Stimulated activated CD8-positive, alpha-beta memory T cell treated with anti-CD3 and anti-CD28 coated beads, Interleukin-7, amount 100 ng/mL, for 1 hour (primary cell): ENCODE measurements at regions not wholly inside any gene's neighbourhood (a gene's known extent, or its start where the extent isn't known, plus 50 kb on each side); places are given as distances from the start of the nearest gene placed in this dataset.

Source experiments
- DNase-seq, 2 donors: peaks; one replicate each; pipeline ENCODE4 v3.0.0-alpha.2; 2020; ENCODE audit warnings: low read depth in 2 of 2

DNA sequence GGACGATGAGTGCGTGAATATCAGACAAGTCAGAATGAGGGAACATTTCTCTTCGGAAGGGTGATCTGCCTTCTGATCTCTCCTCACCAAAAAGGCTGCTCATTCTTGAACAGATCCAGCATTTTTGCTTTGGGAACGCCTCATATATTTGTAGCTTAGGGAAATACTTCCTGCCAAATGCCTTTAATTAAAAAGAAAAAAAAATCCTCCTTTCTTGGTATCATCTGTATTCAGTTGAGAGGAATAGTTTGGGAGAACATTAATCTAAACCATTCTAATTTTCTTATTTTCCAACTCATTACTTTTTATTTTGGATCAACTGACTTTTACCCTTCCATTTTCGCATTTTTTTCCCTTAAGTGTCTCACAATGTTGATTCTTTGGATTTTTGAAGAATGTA is 163.4 kb downstream of the SNX18 start:
- no peak for DNase-seq

DNA sequence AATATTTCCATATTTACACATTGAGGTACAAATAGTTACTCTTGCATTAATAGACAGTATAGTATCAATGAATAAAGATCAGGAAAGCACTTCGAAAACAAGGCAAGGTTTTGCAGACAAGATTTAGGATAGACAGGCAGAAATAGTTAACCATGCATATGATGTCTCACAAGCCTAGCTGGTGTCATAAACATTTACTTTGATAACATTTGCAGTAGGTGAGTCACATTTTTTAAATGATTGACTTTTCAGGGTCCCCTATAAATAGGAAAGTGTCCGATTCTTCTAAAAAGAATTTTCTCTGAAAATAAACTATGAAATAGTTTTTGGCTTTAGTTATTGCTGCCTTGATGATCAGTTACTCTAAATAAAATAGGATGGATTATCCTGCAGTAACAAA is 162.1 kb downstream of the SNX18 start:
- DNase-seq = no peak

DNA sequence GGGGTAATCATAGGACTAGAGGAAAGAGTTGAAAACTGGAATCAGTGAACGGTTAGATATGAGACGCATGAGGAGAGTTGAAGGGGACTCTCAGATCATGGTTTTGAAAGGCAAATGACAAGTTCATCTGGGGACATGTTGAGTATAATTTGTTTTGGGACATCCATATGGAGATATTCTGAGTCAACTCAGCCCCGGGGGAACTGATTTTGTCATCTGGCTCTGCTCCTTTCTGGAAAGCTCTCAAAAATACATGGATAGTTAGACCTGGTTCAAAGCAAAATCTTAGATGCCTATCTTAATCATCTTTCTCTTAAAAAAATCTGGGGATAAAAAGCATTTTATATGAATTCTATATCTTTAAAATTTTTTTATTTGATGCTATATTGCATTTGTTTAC is 161.2 kb downstream of the SNX18 start:
- DNase-seq = no peak

DNA sequence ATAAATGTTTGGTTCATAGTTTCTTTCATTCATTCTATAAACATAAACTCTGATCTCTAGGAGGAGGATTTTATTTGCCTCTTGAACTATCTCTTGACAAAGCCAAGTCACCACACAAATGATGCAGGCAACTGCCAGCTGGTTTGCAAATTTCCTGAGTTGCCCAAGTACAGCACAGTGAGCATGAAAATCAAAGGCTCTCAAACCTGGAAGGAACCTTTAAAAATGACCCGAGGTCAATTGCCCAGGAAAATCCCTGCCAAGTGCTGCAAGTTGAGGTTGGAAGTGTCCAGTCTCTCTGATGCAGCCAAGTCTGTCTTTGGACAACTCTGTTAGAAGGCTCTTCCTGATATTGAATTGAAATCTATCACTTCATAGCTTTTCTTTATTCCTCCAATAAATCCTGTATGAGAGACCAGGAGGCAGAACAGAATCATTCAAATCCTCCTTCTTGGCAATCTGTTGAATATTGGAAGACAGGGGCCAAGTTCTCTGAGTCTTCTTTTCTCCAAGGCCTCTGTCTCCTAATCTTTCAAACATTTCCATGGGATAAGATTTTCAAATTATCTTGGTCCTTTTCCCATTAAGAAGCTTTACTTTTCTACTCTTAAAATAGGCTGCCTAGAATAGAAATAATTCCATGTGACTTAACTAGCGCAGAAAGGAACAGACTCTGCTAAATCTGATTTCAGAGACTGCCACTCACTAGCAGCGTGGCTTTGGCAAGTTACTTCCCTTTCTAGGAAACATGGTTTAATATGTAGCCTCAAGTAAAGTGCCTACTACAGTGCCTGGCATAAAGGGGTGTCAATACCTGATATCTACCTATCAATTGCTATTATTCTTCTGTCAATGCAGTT is 159.2 kb downstream of the SNX18 start:
- DNase-seq = no peak

DNA sequence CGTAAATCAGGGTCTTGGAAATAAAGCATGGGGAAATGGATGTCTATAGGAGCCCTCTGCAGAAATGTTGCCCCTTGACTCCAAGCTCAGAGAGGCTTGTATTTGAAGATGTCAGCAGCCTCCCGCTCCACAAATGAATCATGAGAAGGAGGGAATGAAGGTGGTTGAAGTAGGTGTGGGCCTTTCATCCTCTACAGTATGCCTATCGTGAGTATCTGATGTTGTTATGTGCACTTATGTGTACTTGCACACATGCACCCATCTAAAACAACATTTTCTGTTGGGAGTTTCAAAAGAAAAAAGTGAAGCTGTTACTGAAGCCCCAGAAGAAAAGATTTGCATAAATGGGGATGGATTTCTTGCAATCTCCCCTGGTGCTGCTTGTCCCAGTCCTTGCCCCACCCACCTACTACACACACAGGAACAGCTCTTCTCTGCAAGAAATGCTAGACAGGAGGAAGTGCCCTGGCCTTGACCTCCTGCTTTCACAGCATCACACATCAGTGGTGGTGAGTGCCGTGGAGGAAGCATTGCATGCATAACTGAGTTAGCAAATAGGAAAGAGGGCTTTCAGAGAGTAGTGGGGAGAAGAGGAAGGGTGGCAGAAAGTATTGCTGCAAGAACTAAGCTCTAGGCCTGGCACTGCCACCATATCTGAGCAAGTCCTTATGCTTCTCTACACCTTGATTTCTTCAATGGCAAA is 156.1 kb downstream of the SNX18 start:
- peak; percentile 2 to 14 for DNase-seq

DNA sequence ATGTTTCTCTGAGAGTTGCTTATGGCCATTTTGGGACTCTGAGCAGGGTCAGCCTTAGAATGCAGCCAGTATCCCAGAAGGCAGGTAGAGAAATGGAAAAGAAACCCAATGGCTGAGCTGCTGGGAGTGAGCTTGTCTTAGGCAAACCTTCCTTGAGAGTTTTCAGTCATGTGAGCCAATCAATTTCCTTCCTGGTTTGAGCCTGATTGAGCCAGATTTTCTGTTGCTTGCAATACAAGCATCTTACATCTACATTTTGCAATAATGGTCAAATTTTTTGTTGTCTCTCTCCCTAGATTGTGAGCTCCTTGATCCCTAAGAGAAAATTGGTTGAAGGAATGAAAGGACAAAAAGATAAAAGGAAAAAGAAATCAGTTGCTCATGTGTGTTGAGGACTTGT is 155.3 kb downstream of the SNX18 start:
- DNase-seq = no peak

DNA sequence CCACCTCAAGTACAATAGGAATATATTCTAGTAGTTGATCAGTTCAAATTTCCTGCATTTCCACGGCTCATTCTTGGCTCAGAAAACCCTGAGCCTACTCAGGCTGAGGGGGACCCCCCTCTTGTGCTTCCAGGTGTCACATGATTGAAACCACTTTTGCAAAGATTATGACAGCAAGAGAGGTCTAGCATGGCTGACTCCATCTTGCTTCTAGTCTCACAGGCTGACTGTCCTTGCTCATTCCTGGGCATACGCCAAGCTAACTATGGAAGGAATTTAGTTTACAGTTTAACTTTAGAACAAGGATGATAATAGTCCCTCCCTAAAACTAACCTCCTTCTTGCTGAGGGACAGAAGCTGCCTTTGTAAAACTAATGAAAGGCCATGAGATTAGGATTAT is 154.1 kb downstream of the SNX18 start:
- no peak for DNase-seq

DNA sequence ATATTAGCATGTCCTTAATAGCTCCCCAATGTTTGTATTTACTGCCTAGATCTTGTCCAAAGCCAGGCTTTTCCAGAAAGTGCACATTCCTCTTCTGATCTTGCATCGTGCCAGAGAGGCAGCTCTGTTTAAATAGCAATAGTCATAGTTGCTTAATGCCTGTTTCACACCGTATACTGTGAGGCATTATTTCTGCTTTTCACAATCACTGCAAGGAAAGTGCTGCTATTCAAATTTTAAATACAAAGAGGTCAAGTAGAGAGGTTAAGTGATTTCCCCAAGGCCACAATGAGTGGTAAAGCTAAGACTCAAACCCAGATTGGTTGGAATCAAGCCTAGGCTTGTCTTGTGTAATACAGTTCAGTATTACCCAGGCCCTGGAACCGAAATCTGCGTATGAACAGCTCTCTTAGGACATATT is 153.6 kb downstream of the SNX18 start:
- no peak for DNase-seq

DNA sequence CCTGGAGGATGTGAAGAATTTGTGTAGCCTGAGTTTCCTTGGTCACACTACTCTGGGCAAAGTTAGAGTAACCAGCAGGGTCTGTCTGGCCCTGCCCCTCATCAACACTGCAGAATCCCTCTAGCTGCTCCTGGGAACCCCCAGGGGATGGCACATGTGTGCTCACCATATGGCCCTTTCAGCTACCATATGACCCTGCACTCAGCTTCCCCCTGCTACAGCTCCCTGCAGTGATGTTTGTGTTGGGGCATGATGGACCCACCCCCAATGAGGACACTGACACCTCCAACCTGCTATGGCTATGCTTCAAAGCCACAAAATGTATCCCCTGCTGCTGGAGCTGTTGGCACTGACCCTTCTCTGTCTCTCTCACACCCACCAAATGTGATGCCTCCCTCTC is 152.7 kb downstream of the SNX18 start:
- DNase-seq = no peak

DNA sequence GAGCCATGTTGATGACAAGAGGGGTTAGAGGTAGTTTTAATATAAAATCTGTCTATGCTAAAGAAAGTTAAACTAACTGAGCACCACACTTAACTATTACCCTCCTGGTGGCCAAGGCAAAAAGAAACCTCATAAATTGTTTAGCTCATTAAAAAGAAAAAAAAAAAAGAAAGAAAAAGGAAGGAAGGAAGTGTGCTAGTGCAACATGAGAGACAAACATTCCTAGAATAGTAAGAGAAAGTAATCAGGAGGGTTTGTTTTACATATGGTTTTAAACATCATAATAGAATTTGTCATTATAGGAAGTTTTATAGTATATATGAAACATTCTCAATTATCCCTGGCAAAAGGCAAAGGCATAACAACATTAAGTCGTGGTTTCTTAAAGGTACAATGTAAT is 152.3 kb downstream of the SNX18 start:
- DNase-seq = no peak

DNA sequence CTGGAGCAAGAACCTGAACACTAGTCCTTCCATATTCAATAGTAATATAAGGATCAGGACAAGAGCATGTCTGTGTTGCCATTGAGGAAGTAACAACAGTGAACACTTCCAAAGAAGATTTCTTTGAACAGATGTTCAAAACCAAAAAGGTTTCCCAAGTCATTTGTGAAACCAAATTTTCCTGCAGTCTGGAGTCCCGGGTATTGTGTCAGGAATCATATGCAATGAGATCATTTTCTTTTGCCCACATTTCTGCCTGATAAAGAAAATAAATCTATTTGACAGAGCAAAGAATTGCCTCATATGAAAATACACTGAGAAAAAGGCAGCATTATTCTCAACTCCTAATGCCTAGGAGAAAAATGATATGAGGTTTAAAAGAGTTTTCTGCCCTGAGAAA is 151.7 kb downstream of the SNX18 start:
- no peak for DNase-seq

DNA sequence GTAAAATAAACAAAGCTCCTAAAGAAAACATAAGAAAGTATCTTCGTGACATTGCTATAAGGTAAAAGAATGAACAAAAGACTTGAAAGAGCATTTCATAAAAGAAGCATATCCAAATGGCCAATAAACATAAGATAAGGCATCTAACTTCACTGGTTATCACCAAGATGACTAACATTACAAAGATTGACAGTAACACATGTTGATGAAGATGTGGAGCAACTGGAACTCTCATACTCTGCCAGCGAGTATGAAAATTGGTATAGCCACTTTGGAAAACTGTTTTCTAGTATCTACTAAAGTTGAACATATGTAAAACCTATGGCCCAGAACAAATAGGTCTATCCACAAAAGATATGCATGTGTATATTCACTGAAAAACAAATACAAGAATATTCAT is 150.5 kb downstream of the SNX18 start:
- DNase-seq = no peak

DNA sequence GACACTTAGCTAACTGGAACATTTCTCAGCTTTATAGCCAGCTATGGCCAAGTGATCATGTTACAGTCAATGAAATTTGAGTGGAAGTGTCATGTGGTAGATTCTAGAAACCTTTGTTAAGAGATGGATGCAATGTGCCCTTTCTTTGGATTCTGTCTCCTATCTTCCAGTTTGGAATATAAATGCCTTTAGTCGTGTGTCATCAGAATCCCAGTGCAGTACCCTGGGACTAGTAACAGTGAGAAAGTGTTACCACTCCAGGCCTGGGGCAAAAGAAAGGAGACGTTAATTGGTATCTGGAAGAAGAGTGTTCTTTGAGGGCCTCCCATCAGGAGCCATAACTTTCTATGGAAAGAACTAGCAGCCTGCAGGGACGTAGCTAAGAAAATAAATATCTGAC is 149.6 kb downstream of the SNX18 start:
- DNase-seq = no peak

DNA sequence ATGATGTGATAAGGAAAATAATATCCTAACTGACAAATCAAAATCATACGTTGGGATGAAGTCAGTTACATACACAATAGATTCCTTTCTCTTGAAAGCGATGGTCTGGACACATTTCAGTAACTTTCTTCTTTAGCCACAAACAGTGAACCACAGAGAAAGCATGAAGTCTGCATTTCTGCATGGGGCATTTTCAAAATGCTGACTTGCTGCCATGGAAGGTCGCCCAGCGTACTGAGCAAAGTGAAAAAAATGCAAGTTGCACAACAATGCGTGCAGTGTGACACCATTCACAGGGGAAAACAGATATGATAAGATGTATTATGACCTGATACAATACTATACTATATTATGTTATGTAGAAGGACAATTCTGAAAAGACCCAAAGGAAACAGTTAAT is 146.3 kb downstream of the SNX18 start:
- no peak for DNase-seq

DNA sequence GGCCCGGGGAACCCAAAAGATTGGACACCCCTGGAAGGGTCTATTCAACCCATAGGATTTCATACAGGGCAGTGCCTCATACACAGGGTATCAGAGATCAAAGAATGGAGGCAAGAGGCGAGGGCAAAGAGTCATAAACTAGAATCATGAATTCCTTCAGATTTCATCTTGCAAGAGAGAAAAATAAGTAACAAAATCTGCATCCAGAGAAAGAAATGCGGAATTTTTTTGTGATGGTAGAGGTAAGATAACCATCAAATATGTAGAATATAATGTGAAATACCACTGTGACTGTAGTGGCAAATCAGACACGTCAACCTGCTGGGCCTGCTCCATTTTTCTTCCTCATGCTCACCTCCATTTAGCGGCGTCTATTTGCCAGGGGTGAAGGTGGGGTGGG is 143.6 kb downstream of the SNX18 start:
- no peak for DNase-seq

DNA sequence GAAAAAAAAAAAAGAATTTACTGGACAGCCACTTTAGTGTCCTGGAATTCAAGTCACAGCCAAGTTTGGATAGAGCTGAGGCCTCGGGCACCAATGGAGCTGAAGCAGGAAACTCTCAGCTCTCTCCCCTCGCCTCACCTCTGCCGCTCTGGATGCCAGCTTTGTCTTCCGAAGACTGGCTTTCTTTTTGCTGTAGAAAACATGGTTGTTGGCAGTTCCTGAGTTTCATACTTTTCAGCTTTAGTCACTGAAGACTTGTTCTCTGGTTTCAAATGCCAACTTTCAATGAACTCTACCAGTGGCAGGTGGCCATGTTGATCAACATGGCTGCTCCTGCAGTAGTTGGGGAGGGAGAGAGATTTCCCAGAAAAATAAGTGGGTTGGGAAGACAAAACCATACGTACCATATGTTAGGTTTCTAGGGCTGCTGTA is 142.2 kb downstream of the SNX18 start:
- DNase-seq = no peak

DNA sequence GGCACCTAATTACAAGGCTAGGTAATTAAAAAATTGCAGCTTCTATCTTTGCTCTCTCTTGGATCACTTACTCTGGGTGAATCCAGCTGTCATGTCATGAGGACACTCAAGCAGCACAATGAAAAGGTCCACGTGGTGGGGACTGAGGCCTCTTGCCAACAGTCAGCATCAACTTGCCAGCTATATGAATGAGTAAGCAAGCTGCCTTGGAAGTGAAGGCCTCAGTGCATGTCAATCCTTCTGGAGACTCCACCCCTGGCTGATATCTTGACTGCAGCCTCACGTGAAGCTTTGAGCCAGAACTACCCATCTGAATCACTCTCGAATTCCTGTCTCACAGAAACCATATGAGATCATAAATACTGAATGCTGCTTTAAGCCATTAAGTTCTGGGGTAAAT is 140.5 kb downstream of the SNX18 start:
- no peak for DNase-seq

DNA sequence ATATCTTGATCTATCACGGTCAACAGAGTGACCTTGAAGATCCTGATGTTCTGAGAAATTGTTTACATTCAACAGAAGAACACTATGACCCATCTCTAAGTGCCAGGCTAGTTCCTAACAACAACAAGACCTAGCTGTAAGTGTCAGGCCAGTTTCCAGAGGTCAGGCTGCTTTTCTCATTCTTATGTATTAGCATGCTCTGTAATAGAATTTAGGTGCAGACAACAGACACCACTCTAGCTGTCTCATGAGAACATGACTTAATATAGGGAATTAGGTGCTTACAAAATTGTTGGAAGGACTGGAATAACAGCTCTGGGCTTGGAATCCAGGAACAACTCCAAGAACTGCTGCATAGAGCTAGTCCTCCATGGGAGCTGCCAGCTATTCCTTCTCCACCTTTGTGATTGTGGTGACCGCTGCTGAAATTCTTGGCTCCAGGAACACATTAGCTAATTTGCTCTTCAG is 138.7 kb downstream of the SNX18 start:
- DNase-seq = no peak

DNA sequence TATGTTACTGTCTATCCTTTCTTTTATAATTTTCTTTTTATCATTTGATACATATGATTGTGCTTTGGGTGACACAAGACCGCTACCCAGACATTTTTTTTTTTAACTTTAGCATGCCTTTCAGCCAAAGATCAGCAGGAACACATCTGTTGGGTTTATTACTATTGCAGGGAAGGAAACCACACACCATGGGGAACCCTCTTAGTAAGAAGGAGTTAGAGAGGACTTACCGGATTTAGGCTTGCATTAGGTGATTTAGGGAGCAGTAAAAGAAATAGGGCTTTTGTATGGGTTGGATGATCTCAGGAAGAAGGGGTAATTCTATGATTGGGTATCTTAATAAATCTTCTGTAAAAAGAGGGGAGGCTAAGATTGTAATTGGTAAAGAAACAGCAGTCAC is 138.2 kb downstream of the SNX18 start:
- no peak for DNase-seq

DNA sequence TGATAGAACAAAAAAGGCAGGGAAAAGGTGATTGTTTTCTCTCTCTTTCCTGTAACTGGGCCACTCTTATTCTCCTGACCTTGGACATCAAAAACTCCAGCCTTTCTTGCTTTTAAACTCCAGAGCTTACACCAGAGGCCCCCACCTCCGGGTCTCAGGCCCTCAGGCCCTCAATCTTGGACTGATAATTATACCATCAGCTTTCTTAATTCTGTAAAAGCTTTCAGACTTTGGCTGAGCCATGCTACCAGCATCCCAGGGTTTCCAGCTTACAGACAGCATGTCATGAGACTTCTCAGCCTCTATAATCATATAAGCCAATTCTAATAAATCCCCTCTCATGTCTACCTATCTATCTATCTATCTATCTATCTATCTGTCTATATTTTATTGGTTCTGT is 137.7 kb downstream of the SNX18 start:
- DNase-seq = no peak

DNA sequence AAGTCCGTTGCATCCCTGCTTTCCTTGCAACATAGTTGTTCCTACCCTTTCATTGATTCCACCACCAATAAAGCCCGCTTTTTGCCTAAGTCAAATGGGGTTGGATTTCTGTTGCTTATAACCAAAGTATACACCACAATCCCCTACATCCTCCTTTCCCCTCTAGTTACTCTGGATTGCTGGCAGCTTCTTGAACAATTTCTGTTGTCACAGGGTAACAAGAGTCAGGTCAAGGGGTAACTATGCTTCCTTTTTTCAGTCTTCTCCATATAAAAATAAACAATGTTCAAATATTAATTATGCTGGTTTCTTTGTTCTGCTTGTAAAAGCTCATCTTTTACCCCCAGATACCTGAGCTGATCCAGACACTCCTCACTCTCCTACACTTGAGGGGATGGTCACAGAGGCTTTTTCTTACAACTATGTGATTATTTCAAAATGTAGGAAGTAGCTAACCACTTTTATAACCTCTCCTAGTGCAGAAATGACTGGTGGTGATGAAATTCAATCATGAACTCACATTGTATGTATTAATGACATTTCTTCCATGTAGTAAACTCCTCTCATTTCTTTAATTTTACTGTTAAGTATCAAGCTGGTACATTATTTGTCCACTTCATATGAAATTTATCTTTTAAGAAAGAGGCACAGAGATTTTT is 136.5 kb downstream of the SNX18 start:
- DNase-seq = no peak

DNA sequence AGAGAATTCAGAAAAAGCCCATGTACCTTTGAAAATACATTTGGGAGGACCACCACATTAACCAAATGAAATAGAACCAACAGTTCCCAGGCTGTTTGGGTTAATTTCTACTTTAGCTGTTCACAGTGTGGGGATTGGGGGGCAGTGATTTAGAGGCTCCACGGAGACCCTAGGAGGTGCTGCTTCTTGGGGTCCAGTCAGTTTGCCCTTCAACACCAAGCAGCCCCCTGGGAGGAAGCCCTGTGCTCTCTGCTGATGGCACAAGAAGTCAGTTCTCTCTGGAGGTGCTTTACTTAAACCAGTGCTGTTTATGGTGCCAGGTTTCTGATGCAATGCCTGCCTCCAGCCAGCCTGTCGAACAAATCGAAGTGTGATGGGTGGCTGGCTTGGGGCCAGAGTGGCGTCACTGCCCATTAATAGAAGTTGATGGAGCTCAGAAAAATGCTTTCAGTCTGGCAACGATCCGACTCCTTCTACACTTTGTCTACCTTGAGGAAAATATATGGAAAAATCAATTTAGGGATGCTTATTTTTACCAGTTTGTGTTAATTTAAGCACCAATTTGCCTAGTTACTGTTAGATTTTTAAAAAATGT is 134.0 kb downstream of the SNX18 start:
- DNase-seq = no peak
